ENCODE measurements at regions not wholly inside any gene's neighbourhood (a gene's known extent, or its start where the extent isn't known, plus 50 kb on each side); places are given as distances from the start of the nearest gene placed in this dataset.

GRCh38 chr1:232249339-232249738, 380.6 kb downstream of the SIPA1L2 start:
- Histone ChIP-seq H3K9me3 (no peaks in the 10 kb centered on the region), H3K27me3 (no peaks in the 10 kb centered on the region), H3K27ac (no peak overlapping the region), H3K4me3 (no peak overlapping the region), H3K4me1 (no peaks in the 10 kb centered on the region), H3K36me3 (no peaks in the 10 kb centered on the region)
- TF ChIP-seq POLR2A (IDR thresholded peaks at IDR 0.05) (no peak), EP300 (IDR thresholded peaks at IDR 0.05) (no peak)
- TF ChIP-seq, protein P1, sequence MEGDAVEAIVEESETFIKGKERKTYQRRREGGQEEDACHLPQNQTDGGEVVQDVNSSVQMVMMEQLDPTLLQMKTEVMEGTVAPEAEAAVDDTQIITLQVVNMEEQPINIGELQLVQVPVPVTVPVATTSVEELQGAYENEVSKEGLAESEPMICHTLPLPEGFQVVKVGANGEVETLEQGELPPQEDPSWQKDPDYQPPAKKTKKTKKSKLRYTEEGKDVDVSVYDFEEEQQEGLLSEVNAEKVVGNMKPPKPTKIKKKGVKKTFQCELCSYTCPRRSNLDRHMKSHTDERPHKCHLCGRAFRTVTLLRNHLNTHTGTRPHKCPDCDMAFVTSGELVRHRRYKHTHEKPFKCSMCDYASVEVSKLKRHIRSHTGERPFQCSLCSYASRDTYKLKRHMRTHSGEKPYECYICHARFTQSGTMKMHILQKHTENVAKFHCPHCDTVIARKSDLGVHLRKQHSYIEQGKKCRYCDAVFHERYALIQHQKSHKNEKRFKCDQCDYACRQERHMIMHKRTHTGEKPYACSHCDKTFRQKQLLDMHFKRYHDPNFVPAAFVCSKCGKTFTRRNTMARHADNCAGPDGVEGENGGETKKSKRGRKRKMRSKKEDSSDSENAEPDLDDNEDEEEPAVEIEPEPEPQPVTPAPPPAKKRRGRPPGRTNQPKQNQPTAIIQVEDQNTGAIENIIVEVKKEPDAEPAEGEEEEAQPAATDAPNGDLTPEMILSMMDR (IDR thresholded peaks at IDR 0.05): no peak
- 68 to 90% methylated on average over 2 of the region's 2 CpGs for WGBS, 2 donors
- DNase-seq (ENCODE audit: low spot score in 2 of 2): no peak

- no peak for DNase-seq (ENCODE audit: low spot score in 2 of 2)
- WGBS, 2 donors: 56 to 62% methylated on average over 5 of the region's 5 CpGs
- TF ChIP-seq POLR2A (IDR thresholded peaks at IDR 0.05) (no peak), EP300 (IDR thresholded peaks at IDR 0.05) (no peak)
- TF ChIP-seq, protein P1 (IDR thresholded peaks at IDR 0.05): no peak
- H3K27me3 ChIP-seq: no peaks in the 10 kb centered on the region
- no peak overlapping the region for H3K27ac ChIP-seq
- H3K4me3 ChIP-seq: no peak overlapping the region
- H3K9me3 ChIP-seq: no peaks in the 10 kb centered on the region
- H3K4me1 ChIP-seq: no peaks in the 10 kb centered on the region
- H3K36me3 ChIP-seq: no peaks in the 10 kb centered on the region
These were observed 381.6 kb downstream of the SIPA1L2 start for GRCh38 chr1:232248276-232248820.

DNA sequence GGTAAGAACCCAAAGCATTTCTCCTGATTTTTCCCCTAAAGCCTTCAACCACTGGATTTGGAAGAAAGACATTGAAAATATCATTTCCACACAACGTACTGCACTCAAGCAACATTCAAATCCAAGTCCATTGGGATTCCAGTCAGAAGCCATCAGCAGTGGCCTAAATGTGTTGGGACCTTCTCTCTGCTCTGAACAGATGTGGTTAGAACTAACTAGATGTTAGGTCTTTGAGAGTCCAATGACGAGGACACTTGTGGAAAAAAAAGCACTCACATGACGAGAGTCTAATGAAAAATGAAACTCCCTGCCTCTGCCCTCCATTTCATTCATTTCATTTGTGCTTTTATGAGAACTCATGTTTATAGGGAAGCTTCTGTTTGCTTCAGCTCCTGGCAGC, 382.3 kb downstream of the SIPA1L2 start:
- Histone ChIP-seq H3K36me3 (no peaks in the 10 kb centered on the region), H3K4me1 (no peaks in the 10 kb centered on the region), H3K9me3 (no peaks in the 10 kb centered on the region), H3K27ac (no peak overlapping the region), H3K4me3 (no peak overlapping the region), H3K27me3 (no peaks in the 10 kb centered on the region)
- TF ChIP-seq POLR2A (IDR thresholded peaks at IDR 0.05) (no peak), EP300 (IDR thresholded peaks at IDR 0.05) (no peak)
- TF ChIP-seq, protein P1 (IDR thresholded peaks at IDR 0.05): no peak
- WGBS, 2 donors: 47 to 51% methylated on average over 3 of the region's 3 CpGs
- DNase-seq (ENCODE audit: low spot score in 2 of 2): no peak

DNA sequence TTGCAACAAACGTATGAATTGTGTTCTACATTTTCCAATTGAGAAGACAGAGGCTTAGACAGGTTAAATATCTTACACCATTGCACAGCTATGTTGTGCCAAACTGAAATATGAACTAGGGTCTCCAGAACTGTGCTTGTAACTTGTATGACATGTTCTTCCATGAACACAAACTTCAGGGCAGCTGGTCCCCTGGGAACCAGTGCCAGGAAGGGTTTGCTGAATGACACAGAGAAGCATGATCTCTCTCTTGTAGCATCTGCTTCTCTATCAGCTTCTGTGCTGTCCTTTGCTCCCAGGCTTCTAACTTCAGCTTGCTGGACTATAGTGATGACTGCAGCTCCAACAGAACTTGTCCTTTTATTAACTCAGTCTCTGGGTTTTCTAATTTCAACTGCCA, 385.5 kb downstream of the SIPA1L2 start:
- no peak for DNase-seq (ENCODE audit: low spot score in 2 of 2)
- no peak for TF ChIP-seq POLR2A (IDR thresholded peaks at IDR 0.05)
- TF ChIP-seq EP300 (IDR thresholded peaks at IDR 0.05): no peak
- TF ChIP-seq, protein P1 (IDR thresholded peaks at IDR 0.05): no peak
- H3K36me3 ChIP-seq: no peaks in the 10 kb centered on the region
- no peaks in the 10 kb centered on the region for H3K9me3 ChIP-seq
- H3K27ac ChIP-seq: no peak overlapping the region
- no peaks in the 10 kb centered on the region for H3K27me3 ChIP-seq
- 48 to 56% methylated on average over 1 of the region's 1 CpG for WGBS, 2 donors
- no peak overlapping the region for H3K4me3 ChIP-seq
- H3K4me1 ChIP-seq: no peaks in the 10 kb centered on the region

DNA sequence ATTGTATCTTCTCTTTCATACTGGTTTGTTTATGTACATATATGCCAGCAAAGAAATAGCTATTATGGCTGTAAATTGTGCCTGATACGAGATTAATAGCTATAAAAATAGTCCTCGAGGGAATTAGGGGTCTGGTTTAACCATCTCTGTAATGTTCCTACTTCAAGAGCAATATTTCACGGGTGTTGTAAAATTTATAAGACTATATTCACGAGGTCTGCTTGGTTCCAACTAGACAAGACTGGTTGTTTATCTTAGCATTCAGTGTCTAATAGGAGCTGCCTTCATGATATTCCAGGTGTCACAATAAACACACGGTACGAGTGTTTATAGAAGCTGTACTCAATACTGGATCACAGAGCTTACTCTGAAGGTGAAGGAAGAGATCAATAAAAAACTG, 389.9 kb downstream of the SIPA1L2 start:
- Histone ChIP-seq H3K4me3 (no peak overlapping the region), H3K36me3 (no peaks in the 10 kb centered on the region), H3K4me1 (no peaks in the 10 kb centered on the region), H3K27ac (no peak overlapping the region), H3K9me3 (no peaks in the 10 kb centered on the region), H3K27me3 (no peaks in the 10 kb centered on the region)
- no peak for DNase-seq (ENCODE audit: low spot score in 2 of 2)
- TF ChIP-seq, protein P1 (IDR thresholded peaks at IDR 0.05): no peak
- TF ChIP-seq POLR2A (IDR thresholded peaks at IDR 0.05): no peak
- no peak for TF ChIP-seq EP300 (IDR thresholded peaks at IDR 0.05)
- 41 to 42% methylated on average over 6 of the region's 6 CpGs for WGBS, 2 donors
